ENCODE measurements at regions not wholly inside any gene's neighbourhood (a gene's known extent, or its start where the extent isn't known, plus 50 kb on each side); places are given as distances from the start of the nearest gene placed in this dataset.

DNA sequence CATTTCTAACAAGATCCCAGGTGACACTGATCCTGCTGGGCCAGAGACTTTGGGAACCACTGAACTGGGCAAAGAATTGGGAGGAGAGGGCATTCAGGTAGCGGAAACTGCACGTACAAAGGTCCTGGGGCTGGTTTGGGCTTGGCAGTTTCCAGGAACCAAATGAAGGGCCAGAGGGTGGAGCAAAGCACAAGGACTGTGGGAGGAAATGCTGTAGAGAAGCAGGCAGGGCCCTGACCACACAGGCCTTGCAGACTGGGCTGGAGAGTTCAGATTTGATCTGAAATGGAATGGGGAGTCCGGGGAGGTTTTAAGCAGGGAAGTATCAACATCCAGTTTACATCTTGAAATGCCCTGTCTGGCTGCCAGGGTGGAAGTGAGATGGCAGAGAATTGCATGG is 195.1 kb downstream of the PHETA1 start:
- H3K27ac ChIP-seq = no peak overlapping the region
- TF ChIP-seq, protein P1, sequence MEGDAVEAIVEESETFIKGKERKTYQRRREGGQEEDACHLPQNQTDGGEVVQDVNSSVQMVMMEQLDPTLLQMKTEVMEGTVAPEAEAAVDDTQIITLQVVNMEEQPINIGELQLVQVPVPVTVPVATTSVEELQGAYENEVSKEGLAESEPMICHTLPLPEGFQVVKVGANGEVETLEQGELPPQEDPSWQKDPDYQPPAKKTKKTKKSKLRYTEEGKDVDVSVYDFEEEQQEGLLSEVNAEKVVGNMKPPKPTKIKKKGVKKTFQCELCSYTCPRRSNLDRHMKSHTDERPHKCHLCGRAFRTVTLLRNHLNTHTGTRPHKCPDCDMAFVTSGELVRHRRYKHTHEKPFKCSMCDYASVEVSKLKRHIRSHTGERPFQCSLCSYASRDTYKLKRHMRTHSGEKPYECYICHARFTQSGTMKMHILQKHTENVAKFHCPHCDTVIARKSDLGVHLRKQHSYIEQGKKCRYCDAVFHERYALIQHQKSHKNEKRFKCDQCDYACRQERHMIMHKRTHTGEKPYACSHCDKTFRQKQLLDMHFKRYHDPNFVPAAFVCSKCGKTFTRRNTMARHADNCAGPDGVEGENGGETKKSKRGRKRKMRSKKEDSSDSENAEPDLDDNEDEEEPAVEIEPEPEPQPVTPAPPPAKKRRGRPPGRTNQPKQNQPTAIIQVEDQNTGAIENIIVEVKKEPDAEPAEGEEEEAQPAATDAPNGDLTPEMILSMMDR (conservative IDR thresholded peaks at IDR 0.05) = no peak
- no peak for TF ChIP-seq ZFX (IDR thresholded peaks at IDR 0.05)

DNA sequence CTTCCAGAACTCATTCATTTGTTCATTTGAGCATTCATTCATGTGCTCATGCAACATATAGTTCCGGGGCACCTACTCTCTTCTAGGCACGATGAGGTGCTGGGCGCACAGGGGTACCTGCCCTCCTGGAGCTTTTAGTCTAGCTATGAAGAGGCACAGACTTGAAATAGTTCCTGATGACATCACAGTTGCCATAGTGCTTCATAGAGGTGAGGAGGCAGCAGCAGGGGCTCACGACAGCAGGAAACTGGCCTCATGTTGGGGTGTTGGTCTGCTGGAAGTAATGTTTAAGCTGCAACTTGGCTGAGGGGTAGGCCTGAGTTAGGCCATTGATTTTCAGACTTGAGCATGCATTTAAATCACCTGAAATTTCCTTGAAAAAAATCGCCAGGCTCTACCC is 195.5 kb downstream of the PHETA1 start:
- TF ChIP-seq ZFX (IDR thresholded peaks at IDR 0.05) = no peak
- H3K27ac ChIP-seq = no peak overlapping the region

DNA sequence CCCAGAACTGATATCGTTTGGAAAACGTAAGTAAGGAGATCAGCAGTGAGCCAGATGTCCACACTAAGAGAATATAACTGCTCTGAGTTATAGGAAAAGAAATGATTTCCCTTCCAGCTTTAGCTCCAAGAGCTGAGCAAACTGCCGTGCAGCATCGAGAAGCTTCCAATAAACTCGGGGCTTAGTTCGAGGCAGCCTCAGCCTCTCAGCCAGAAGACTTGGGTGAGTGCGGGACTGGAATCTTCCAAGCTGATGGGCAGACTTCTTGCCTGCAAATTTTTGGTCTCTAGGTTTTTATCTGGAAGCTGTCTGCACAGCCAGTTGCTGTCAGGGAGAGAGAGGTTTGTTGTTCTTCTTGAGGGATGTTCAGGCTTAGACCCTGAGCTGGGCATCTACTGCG is 196.1 kb downstream of the PHETA1 start:
- H3K27ac ChIP-seq = no peak overlapping the region
- TF ChIP-seq, protein P1 (conservative IDR thresholded peaks at IDR 0.05) = no peak
- TF ChIP-seq ZFX (IDR thresholded peaks at IDR 0.05) = no peak

DNA sequence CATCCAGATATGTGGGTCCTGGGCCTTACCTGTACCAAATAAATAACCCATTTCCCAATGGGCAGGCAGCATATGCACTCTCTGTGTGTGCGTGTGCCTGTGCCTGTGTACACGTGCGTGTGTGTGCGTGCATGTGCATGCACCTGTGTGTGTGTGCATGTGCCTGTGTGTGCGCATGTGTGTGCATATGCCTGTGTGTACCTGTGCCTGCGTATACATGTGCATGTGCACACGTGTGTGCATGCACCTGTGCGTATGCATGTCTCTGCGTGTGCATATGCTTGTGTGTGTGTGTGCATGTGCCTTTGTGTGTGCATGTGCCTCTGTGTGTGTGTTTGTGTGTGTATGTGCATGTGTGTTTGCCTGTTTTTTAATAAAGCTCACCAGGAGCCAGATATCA is 197.1 kb downstream of the PHETA1 start:
- no peak overlapping the region for H3K27ac ChIP-seq
- TF ChIP-seq ZFX (IDR thresholded peaks at IDR 0.05) = no peak
- TF ChIP-seq, protein P1 (conservative IDR thresholded peaks at IDR 0.05) = no peak

DNA sequence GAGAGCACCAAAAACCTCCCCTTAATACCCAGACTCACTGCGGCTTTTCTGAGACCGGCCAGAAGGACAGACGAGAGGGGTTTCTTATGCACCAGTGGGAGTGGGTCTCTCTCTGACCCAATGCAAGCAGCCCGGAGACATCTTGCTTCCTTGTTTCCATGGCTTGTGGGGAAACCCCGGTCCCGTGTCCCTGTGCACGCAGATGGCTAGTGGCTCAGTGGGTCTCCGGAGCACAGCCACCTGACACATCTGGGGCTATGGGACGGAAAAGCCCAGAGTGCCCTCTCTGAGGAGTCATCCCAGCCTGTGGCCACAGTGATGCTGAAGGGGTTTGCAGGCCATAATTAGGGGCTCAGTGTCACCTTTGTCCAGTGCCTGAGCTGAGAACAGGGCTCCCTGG is 197.6 kb downstream of the PHETA1 start:
- H3K27ac ChIP-seq = no peak overlapping the region
- TF ChIP-seq, protein P1 (conservative IDR thresholded peaks at IDR 0.05) = no peak
- no peak for TF ChIP-seq ZFX (IDR thresholded peaks at IDR 0.05)

DNA sequence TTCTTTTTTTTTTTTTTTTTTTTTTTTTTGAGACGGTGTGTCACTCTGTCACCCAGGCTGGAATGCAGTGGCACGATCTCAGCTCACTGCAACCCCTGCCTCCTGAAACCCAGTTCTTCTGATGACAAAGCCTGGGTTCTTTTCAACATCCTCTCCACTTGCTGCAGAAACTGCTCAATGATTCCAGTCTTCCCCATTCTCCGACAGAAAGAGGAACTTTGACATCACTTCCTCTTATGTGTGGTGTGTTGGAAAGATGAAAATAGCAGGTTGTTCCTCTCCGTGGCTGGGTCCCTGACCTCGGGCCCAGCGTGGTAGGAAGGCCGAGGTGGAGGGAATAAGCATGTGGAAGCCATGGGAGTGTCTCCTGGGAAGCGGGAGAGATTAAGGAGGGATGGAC is 198.4 kb downstream of the PHETA1 start:
- TF ChIP-seq, protein P1 (conservative IDR thresholded peaks at IDR 0.05) = no peak
- no peak overlapping the region for H3K27ac ChIP-seq

DNA sequence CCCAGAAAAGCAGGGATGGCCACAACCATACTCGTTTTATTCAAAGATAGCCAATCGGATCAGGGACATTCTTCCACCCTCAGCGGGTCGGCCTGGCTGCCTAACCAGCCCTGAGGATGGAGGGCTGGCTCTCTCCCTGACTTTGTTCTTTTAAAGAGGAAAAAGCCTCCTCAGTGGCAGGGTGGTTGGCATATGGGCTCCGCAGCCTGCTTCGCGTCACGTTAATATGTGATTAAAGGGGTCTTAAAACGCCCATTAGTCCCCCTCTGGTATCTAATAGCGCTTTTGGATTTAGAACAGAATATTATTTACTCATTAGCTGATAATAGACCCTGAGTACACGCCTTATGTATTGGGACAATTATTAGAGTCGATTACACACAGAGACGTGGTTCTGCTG is 199.4 kb downstream of the PHETA1 start:
- H3K27ac ChIP-seq = no peak overlapping the region
- no peak for TF ChIP-seq ZFX (IDR thresholded peaks at IDR 0.05)
- TF ChIP-seq, protein P1 (conservative IDR thresholded peaks at IDR 0.05) = no peak

DNA sequence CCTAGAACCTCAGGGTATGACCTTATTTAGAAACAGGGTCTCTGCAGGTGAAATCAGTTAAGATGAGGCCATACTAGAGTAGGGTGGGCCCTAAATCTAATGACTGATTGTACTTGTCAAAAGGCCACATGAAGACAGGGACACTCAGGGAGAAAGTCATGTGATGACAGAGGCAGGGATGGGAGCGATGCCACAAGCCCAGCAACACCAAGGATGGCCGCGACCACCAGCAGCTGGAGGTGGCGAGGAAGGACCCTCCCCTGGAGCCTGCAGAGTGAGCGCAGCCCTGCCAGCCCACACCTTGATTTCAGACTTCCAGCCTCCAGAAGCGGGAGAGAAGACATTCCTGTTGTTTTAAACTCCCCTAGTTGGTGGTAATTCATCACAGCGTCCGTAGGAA is 199.9 kb downstream of the PHETA1 start:
- no peak for TF ChIP-seq ZFX (IDR thresholded peaks at IDR 0.05)
- TF ChIP-seq, protein P1 (conservative IDR thresholded peaks at IDR 0.05) = no peak
- no peak overlapping the region for H3K27ac ChIP-seq
